WI38 (cell line): ENCODE measurements at regions not wholly inside any gene's neighbourhood (a gene's known extent, or its start where the extent isn't known, plus 50 kb on each side); places are given as distances from the start of the nearest gene placed in this dataset.

Source experiments
- H3K4me3 ChIP-seq: 2 replicates; pipeline ENCODE4 v1.5.1; 2011; ENCODE audit warnings: low read depth, mild to moderate bottlenecking, control low read depth, low read length
- TF ChIP-seq, protein P1 (sequence below): IDR thresholded peaks from 2 replicates; pipeline ENCODE4 v1.5.1; 2012; ENCODE audit warnings: low read depth, mild to moderate bottlenecking, control low read depth, low read length

DNA sequence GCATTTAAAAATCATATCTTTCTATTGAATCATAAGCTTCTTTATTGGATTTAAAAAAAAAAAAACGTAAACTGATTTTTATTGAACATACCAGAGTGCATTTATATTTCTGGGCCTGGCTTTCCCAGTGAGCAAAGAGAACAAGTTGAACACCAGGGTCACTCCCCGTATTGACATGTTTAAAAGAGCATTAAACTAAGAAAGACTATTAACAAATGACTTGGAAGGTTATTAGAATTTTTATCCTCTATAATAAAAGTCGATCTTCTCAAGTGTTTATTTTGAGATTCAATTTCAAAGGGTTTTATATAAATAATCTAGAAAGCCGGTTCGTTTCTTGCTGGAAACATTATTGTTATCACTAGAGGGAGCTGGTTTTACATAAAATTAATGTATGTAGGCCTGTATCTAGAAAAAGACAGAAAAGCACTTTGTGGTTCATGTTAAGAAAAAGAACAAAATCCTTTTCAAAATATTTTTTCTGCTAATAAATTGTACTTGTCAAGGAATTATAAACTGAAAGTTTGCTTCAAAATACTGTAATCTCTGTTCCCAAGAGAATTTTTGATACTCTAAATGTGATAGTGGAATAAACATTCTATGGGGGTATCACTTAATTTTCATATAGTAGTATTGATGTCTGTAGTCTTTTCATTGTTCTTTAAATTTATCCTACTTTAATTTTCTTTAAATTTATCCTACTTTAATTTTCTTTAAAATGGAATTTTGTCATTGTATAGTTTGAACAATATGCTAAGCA, 321.8 kb upstream of the MME start:
- H3K4me3 ChIP-seq, result no peak overlapping the region
- TF ChIP-seq, protein P1, sequence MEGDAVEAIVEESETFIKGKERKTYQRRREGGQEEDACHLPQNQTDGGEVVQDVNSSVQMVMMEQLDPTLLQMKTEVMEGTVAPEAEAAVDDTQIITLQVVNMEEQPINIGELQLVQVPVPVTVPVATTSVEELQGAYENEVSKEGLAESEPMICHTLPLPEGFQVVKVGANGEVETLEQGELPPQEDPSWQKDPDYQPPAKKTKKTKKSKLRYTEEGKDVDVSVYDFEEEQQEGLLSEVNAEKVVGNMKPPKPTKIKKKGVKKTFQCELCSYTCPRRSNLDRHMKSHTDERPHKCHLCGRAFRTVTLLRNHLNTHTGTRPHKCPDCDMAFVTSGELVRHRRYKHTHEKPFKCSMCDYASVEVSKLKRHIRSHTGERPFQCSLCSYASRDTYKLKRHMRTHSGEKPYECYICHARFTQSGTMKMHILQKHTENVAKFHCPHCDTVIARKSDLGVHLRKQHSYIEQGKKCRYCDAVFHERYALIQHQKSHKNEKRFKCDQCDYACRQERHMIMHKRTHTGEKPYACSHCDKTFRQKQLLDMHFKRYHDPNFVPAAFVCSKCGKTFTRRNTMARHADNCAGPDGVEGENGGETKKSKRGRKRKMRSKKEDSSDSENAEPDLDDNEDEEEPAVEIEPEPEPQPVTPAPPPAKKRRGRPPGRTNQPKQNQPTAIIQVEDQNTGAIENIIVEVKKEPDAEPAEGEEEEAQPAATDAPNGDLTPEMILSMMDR, result no peak

DNA sequence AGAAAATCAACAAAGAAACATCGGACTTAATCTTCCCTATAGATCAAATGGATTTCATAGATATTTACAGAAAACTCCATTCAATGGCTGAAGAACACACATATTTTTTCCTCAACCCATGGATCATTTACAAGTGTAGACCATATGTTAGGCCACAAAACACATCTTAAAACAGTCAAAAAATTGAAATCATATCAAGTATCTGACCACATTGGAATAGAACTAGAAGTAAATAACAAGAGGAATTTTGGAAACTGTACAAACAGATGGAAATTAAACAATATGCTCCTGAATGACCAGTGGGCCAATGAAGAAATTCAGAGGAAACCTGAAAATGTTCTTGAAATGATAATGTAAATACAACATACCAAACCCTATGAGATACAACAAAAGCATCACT, 323.1 kb upstream of the GPR149 start:
- no peak overlapping the region for H3K4me3 ChIP-seq
- TF ChIP-seq, protein P1, result no peak

DNA sequence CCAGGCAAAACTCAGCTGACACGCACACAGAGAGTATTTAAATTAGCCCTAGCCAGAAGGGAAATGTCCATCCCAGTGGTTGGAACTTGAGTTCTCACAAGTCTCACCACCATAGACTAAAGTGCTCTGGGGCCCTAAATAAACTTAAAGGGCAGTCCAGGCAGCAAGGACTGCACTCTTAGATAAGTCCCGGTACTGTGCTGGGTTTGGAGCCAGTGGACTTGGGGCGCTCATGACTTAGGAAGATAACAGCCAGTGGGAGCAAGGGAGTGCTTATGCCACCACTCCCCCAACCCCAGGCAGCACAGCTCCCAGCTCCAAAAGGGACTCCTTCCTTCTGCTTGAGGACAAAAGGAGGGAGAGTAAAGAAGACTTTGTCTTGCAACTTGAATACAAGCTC, 319.5 kb upstream of the GPR149 start:
- TF ChIP-seq, protein P1, result no peak
- no peak overlapping the region for H3K4me3 ChIP-seq

DNA sequence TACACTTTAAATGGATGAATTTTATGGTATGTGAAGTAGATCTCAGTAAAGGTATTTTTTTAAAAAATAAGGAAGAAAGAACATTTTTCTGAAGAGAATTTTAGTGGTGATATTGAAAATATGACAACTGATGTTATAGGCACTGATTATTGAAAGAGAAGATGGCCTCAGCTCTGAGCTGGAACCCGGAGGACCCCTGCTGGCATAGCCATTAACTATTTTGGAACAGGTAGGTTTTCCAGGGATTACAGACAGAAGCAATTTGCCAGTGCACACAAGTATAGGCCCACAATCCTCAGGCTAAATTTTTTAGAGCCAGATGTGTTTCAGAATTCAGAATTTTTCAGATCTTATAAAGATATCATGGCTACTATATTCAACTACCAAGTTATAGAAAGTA, 315.9 kb upstream of the GPR149 start:
- no peak overlapping the region for H3K4me3 ChIP-seq
- TF ChIP-seq, protein P1, result no peak

DNA sequence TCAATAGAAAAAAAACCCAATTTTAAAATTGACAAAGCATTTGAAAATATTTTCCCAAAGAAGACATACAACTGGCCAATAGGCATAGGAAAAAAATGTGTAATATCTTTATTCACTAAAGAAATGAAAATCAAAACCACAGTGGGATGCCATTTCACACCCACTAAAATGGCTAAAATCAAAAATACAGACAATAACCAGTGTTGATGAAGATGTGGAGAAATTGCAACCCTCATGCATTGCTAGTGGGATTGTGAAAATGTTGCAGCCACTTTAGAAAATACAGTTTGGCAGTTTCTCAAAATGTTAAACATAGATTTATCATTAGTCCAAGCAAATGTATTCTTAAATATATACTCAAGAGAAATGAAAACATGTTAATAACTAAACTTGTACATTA, 315.1 kb upstream of the GPR149 start:
- H3K4me3 ChIP-seq, result no peak overlapping the region
- TF ChIP-seq, protein P1, result no peak

DNA sequence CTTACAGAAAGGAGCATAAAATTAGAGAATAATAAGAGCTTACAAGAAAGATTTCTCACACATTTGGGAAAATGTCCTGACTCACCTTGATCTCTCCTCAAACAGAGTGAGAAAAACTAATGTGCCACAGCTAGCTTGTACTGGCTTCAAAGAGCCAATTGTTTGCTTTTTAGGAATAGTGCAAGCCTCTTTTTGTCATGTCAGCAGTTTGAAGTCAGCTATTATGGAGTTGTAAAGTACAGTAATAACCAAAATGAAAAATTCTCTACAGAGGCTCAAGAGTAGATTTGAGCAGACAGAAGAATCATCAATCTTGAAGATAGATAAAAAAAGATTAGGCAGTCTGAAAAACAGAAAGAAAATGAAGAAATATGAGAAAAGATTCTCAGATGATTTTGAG, 313.4 kb upstream of the GPR149 start:
- H3K4me3 ChIP-seq, result no peak overlapping the region
- TF ChIP-seq, protein P1, result no peak

DNA sequence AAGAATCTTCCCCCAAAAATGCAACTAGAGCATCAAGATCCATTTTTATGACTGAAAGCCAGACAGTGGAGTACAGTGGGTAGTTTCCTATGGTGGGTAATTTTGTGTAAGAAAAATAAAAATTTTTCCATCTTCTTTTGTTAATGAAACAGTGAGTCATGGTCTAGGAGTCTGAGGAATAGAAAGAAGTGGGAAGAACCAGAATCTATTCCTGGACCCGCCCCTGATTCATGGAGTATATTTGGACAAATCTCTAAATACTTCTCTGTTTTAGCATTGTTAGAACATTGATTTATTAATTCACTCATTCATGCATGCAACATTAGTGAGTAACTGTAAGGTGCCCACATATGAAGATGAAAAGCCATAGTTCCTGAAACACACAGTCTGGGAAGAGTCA, 304.5 kb upstream of the GPR149 start:
- TF ChIP-seq, protein P1, result no peak
- H3K4me3 ChIP-seq, result no peak overlapping the region
